Suprapubic skin (tissue), 3 donors: ENCODE measurements at regions not wholly inside any gene's neighbourhood (a gene's known extent, or its start where the extent isn't known, plus 50 kb on each side); places are given as distances from the start of the nearest gene placed in this dataset.

Experiments used
- CTCF ChIP-seq, 2 donors: fragments of 200-600 bp in 1 of 2; fragments of 450-650 bp in 1 of 2; sonication (generic) in 1 of 2; IDR thresholded peaks; one replicate each; pipeline ENCODE4 v1.5.1; 2016 to 2019; ENCODE audit warnings: antibody characterized with exemption in 2 of 2, mild to moderate bottlenecking in 1 of 2, moderate library complexity in 1 of 2
- POLR2AphosphoS5 ChIP-seq, 3 donors: sonication (generic); formaldehyde crosslinking; IDR thresholded peaks; one replicate each; pipeline ENCODE4 v1.6.1; 2017; ENCODE audit warnings: antibody characterized with exemption in 3 of 3

- TF ChIP-seq CTCF (IDR thresholded peaks at IDR 0.05): no peak
- no peak for TF ChIP-seq POLR2AphosphoS5 (IDR thresholded peaks at IDR 0.05)
Measured at GRCh38 chr15:93422476-93422875, 333.5 kb upstream of the RGMA start.
